NCI-H1048 (cell line): ENCODE measurements at regions not wholly inside any gene's neighbourhood (a gene's known extent, or its start where the extent isn't known, plus 50 kb on each side); places are given as distances from the start of the nearest gene placed in this dataset.
"Not testable (repeated sequence)": the region's sequence is repeated elsewhere in the genome, so short reads cannot be mapped to it uniquely, and the experiment has no call there.

Experiments
- DNase-seq: peaks from one replicate; lab custom pipeline; 2025; lab: John Stamatoyannopoulos, UW

- peak; percentile 52 for DNase-seq
These were observed 256.5 kb upstream of the FAT1 start for GRCh38 chr4:186979961-186980745.

- DNase-seq = no peak
These were observed 257.5 kb upstream of the FAT1 start for GRCh38 chr4:186981161-186981560.

- DNase-seq = no peak
These were observed 258.5 kb upstream of the FAT1 start for GRCh38 chr4:186982160-186982559.

DNA sequence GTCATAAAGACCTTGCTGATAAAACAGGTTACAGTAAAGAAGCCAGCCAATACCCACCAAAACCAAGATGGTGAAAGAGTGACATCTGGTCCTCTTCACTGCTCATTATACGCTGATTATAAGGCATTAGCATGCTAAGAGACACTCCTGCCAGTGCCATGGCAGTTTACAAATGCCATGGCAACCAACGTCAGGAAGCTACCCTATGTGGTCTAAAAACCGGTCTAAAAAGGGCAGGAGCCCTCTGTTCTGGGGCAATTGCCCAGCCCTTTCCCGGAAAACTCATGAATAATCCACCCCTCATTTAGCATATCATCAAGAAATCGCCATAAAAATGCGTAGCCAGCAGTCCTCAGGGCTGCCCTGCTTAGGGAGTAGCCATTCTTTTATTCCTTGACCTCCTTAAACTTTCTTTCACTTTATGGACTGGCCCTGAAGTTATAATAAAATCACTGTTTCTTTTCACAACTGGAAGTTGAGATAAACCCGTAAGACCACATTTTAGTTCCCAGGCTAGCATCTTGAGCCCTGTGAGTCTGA lies 260.5 kb upstream of the FAT1 start:
- no peak for DNase-seq

- no peak for DNase-seq
These were observed 276.0 kb upstream of the FAT1 start for GRCh38 chr4:186999686-187000085.

DNA sequence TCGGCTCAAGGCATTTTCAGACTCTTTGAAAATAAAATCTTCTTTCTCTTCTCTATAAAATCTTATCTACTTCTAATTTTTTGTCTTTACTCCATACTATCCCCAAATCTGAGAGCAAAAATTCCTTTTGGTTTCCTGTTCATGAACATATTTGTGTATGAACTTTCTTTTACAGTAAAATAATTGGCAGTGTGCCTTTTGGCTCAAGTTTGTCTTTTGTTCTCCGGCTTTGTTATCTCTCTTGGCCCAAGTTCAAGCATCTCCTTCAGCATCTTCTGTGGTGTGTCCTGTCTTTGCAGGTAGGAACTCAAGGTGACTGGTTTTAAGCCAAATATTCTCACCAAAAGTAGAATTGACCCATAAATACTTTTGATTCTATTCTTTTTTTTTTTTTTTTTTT lies 276.6 kb upstream of the FAT1 start:
- no peak for DNase-seq

- DNase-seq = not testable (repeated sequence)
These were observed 278.5 kb upstream of the FAT1 start for GRCh38 chr4:187002133-187002532.

DNA sequence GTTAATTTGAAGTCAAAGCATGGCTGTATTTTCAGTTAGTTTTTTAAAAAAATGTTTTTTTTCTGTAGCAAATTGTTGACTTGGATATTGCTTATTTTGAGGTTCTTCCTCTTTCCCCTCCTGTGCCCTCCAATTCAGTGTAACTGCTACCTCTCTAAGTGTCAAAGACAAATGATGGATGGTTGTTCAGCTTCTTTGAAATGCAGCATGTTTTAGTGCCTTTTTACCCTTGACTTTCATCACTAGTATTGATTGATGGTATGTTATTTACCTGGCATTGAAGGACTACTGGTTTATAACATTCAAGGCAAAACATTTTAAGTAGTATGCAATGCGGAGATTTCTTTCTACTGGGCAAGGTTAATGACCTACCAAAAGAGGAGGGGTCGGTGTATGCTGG lies 281.0 kb upstream of the FAT1 start:
- no peak for DNase-seq

- DNase-seq = no peak
These were observed 282.5 kb upstream of the FAT1 start for GRCh38 chr4:187006189-187006618.

DNA sequence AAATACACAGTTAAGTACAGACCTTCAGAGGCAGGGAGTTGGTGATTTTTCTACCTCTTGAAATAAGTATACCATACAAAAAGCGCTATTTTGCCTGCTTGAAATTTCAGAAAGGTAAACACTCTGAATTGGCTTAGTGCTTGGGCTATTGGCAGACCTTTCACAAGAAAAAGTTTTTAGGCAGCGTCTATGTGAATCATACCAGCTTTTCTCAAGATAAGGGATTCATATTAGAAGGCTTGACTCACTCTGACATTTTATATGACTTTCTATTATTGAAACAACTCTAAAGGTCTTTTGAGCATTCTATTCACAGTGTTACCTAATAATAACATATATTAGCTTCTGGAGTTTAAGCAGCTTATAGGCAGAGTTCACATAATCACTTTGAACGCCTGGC lies 286.4 kb upstream of the FAT1 start:
- no peak for DNase-seq

GRCh38 chr4:187016101-187016500 lies 292.4 kb upstream of the FAT1 start:
- no peak for DNase-seq

- DNase-seq = no peak
These were observed 293.5 kb upstream of the FAT1 start for GRCh38 chr4:187017147-187017546.

DNA sequence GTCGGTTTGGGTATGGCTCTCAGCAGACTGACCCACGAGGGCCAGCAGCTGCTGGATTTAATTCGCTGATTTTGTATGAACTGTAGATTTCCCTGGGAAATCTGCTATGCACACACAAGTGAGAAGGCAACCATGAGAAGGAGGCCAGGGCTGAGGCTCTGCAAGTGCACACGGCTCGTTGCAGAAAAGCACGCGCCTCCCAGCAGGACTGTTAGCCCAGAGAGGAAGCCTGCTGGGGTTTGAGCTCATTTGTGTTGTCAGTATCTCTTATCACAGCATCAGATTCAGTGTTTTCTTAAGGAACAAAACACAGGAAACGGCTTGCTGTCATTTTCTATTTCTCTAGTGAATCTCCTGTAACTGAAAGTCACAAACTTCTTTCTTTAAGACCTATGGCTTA lies 296.2 kb upstream of the FAT1 start:
- DNase-seq = no peak

GRCh38 chr4:187020676-187021075 lies 297.0 kb upstream of the FAT1 start:
- DNase-seq = no peak

GRCh38 chr4:187021436-187022205 lies 298.0 kb upstream of the FAT1 start:
- DNase-seq = no peak

- DNase-seq = no peak
These were observed 303.6 kb upstream of the FAT1 start for GRCh38 chr4:187027272-187027671.

GRCh38 chr4:187042251-187042650 lies 318.6 kb upstream of the FAT1 start:
- DNase-seq = no peak

DNA sequence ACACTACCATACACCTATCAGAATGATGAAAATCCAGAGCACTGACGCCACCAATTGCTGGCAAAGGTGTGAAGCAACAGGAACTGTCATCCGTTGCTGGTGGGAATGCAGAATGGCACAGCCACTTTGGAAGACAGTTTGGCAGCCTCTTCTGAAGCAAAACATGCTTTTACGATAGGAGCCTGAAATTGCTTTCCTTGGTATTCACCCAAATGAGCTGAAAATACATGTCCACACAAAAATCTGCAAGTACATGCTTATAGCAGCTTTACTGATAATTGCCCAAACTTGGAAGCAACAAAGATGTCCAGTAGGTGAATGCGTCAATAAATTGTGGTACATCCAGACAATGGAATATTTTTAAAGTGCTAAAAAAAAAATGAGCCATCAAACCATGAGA lies 322.8 kb upstream of the FAT1 start:
- no peak for DNase-seq

- DNase-seq = no peak
These were observed 335.4 kb upstream of the FAT1 start for GRCh38 chr4:187059021-187059420.

DNA sequence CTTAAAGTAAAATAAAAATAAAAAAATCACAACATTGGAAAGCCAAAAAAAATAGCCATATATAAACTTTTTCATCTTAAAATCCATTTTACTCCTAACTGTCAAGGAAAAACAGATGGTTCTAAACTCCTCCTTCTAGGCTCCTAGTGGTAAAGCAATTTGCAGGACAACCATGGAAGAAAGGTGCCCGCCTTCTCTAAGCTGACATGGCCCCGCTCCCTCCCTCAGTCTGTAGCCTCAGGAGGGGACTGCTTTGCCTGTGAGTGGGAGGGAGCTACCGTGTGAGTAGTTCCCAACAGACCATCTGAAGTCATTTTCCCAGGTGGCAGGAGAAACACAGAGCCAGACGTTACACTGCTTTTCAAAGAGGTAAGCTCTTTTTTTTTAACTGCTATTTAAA lies 336.2 kb upstream of the FAT1 start:
- no peak for DNase-seq

DNA sequence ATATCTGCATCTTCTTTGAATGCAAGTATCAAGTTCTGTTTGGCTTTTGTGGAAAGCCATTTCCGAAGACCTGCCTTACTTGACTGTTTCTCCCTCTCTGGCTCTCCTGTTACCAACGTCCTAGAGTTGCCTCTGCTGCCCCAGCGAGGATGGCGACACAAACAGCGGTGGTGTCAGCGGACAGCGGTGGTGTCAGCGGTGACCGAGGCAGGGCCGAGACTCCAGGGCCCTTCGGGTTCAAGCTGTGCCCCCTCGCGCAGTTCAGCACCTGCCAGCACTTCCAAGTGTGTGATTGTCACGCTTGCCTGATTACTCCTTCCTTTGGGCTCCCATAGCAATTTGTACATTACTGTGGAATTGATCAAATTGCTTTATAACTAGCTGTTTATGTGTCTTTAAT lies 336.9 kb upstream of the FAT1 start:
- no peak for DNase-seq

DNA sequence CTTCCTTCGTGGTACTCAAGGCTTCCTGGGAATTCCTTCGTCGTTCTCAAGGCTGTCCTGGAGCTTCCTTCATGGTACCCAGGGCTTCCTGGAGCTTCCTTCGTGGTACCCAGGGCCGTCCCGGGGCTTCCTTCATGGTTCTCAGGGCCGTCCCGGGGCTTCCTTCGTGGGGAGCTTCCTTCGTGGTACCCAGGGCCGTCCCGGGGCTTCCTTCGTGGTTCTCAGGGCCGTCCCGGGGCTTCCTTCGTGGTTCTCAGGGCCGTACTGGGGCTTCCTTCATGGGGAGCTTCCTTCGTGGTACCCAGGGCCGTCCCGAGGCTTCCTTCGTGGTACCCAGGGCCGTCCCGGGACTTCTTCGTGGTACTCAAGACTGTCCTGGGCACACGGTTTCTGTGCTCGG lies 339.6 kb upstream of the FAT1 start:
- DNase-seq = no peak

- DNase-seq = no peak
These were observed 340.4 kb upstream of the FAT1 start for GRCh38 chr4:187064033-187064432.
